Duodenal mucosa (tissue), 2 donors: ENCODE measurements at regions not wholly inside any gene's neighbourhood (a gene's known extent, or its start where the extent isn't known, plus 50 kb on each side); places are given as distances from the start of the nearest gene placed in this dataset.
"Not testable (repeated sequence)": the region's sequence is repeated elsewhere in the genome, so short reads cannot be mapped to it uniquely, and the experiment has no call there.

Experiments used
- H3K27ac ChIP-seq: one replicate; pipeline ENCODE4 v1.7.0; 2013; ENCODE audit warnings: low read depth, low read length
- H3K27me3 ChIP-seq, 2 donors: one replicate each; pipeline ENCODE4 v1.7.0; 2013; ENCODE audit warnings: low read length in 2 of 2, control low read depth in 1 of 2; ENCODE audit not compliant: insufficient read depth in 2 of 2, control insufficient read depth in 1 of 2
- H3K36me3 ChIP-seq, 2 donors: one replicate each; pipeline ENCODE4 v1.7.0; 2013; ENCODE audit warnings: low read length in 2 of 2, control low read depth in 1 of 2; ENCODE audit not compliant: insufficient read depth in 2 of 2, control insufficient read depth in 1 of 2
- H3K4me1 ChIP-seq, 2 donors: one replicate each; pipeline ENCODE4 v1.7.0; 2013; ENCODE audit warnings: low read length in 2 of 2, control low read depth in 1 of 2; ENCODE audit not compliant: insufficient read depth in 2 of 2, control insufficient read depth in 1 of 2
- H3K4me3 ChIP-seq, 2 donors: one replicate each; pipeline ENCODE4 v1.7.0; 2013; ENCODE audit warnings: low read length in 2 of 2, low read depth in 1 of 2
- H3K9ac ChIP-seq, 2 donors: one replicate each; pipeline ENCODE4 v1.7.0; 2013; ENCODE audit warnings: low read length in 2 of 2, low read depth in 1 of 2
- H3K9me3 ChIP-seq, 2 donors: one replicate each; pipeline ENCODE4 v1.7.0; 2013; ENCODE audit warnings: low read length in 2 of 2, control low read depth in 1 of 2; ENCODE audit not compliant: control insufficient read depth in 1 of 2

DNA sequence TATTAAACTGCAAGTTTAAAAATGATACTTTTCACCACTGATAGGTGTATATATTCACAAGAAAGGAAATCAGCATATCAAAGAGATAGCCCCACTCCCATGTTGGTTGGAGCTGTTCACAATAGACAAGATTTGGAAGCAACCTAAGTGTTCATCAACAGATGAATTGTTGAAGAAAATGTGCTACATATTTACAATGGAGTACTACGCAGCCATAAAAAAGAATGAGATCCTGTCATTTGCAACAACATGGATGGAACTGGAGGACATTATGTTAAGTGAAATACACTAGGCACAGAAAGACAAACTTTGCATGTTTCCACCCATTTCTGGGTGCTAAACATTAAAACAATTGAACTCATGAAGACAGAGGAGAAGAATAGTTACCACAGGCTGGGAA, 278.9 kb upstream of the XYLT1 start:
- Histone ChIP-seq H3K36me3 (no peaks in the 10 kb centered on the region), H3K4me1 (no peaks in the 10 kb centered on the region), H3K27ac (no peak overlapping the region), H3K9ac (no peak overlapping the region), H3K27me3 (no peaks in the 10 kb centered on the region), H3K4me3 (no peak overlapping the region), H3K9me3 (no peaks in the 10 kb centered on the region)

GRCh38 chr16:17748044-17748719, 277.4 kb upstream of the XYLT1 start:
- no peaks in the 10 kb centered on the region for H3K27me3 ChIP-seq
- H3K4me1 ChIP-seq: no peaks in the 10 kb centered on the region
- H3K27ac ChIP-seq: no peak overlapping the region
- no peak overlapping the region for H3K4me3 ChIP-seq
- H3K9me3 ChIP-seq: no peaks in the 10 kb centered on the region
- H3K9ac ChIP-seq: no peak overlapping the region
- no peaks in the 10 kb centered on the region for H3K36me3 ChIP-seq

- H3K4me3 ChIP-seq: no peak overlapping the region
- no peaks in the 10 kb centered on the region for H3K27me3 ChIP-seq
- no peaks in the 10 kb centered on the region for H3K36me3 ChIP-seq
- no peaks in the 10 kb centered on the region for H3K4me1 ChIP-seq
- H3K9ac ChIP-seq: no peak overlapping the region
- no peak overlapping the region for H3K27ac ChIP-seq
- H3K9me3 ChIP-seq: no peaks in the 10 kb centered on the region
These were observed 276.5 kb upstream of the XYLT1 start for GRCh38 chr16:17747081-17747756.

DNA sequence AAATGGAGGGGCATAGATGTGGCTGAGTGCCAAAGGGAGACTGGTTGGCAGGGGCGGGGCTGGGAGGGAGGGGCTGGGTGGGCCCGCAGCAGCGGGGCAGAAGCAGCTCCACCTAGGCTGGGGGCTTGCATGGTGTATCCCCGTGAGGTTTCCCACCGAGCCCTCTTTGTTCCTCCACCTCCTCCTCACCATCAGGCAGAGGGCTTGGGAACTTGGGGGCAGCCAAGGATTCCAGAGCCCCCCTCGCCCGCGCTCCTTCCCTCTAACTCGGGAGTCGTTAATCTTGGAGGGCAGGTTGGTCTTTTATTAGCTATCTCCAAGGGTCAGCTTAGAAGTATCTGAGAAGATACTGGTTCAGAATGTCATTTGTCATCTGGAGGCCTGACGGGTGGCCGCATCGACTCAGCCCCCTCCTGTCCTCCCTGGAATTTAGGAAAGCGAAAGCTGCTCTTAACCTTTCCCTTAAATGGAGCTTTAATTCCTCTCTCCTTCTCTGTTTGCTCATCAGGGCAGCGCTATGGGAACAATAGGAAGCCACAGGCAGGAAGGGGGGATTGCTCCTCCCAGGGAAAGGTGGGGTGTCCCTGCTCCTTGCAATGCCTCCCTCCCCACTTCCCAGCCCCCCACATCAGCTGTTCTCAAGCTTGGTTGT, 274.3 kb upstream of the XYLT1 start:
- Histone ChIP-seq H3K9ac (no peak overlapping the region), H3K27ac (no peak overlapping the region), H3K4me3 (no peak overlapping the region), H3K4me1 (no peaks in the 10 kb centered on the region), H3K27me3 (no peaks in the 10 kb centered on the region), H3K9me3 (no peaks in the 10 kb centered on the region), H3K36me3 (no peaks in the 10 kb centered on the region)

DNA sequence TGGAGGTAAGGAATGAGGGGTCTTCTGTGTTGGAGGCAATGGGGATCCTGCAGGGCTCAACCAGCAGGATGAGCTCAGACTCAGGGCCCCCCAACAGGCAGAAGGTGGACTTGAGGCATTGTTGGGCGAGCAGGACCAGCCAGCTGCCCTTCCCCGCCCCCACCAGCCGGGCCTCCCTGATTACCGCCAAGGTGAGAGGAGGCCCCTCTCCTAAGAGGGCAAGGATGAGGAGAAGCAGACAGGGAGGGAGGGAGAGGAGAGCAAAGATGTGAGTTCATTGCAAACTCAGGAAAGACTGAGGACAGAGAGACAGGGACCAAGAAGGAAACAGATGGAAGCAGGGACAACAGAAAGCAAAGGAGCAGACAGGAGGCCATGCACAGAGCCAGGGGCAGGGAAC, 272.8 kb upstream of the XYLT1 start:
- H3K9me3 ChIP-seq: no peaks in the 10 kb centered on the region
- no peaks in the 10 kb centered on the region for H3K36me3 ChIP-seq
- H3K4me3 ChIP-seq: no peak overlapping the region
- H3K9ac ChIP-seq: no peak overlapping the region
- H3K27ac ChIP-seq: no peak overlapping the region
- H3K27me3 ChIP-seq: no peaks in the 10 kb centered on the region
- no peaks in the 10 kb centered on the region for H3K4me1 ChIP-seq

DNA sequence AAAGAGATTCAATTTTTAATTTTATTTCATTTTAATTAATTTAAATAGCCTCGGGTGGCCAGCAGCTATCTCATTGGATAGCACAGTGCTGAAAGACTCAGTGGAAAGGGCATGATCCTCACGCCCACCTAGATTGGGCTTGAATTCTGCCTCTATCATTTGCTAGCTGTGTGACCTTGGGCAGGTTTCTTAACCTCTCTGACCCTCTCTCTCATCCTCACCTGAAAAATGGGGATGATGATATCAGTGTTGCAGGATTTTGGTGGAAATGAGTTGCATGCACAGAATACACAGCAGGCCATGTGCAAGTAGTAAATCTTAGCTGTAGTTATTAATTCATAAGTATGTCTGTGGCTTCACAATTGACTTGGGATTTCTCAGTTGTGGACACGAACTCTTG, 272.4 kb upstream of the XYLT1 start:
- no peak overlapping the region for H3K4me3 ChIP-seq
- no peaks in the 10 kb centered on the region for H3K36me3 ChIP-seq
- no peak overlapping the region for H3K9ac ChIP-seq
- no peaks in the 10 kb centered on the region for H3K9me3 ChIP-seq
- no peak overlapping the region for H3K27ac ChIP-seq
- H3K27me3 ChIP-seq: no peaks in the 10 kb centered on the region
- H3K4me1 ChIP-seq: no peaks in the 10 kb centered on the region

DNA sequence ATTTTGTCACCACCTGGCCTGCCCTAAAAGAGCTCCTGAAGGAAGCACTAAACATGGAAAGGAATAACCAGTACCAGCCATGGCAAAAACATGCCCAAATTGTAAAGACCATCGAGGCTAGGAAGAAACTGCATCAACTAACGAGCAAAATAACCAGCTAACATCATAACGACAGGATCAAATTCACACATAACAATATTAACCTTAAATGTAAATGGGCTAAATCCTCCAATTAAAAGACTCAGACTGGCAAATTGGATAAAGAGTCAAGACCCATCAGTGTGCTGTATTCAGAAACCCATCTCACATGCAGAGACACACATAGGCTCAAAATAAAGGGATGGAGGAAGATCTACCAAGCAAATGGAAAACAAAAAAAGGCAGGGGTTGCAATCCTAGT, 264.3 kb upstream of the XYLT1 start:
- H3K4me1 ChIP-seq, H3K4me3 ChIP-seq, H3K27me3 ChIP-seq, H3K36me3 ChIP-seq, H3K27ac ChIP-seq, H3K9ac ChIP-seq, H3K9me3 ChIP-seq: not testable (repeated sequence)

GRCh38 chr16:17729820-17730219, 259.1 kb upstream of the XYLT1 start:
- Histone ChIP-seq H3K9me3 (no peaks in the 10 kb centered on the region), H3K4me3 (no peak overlapping the region), H3K36me3 (no peaks in the 10 kb centered on the region), H3K27me3 (no peaks in the 10 kb centered on the region), H3K27ac (no peak overlapping the region), H3K4me1 (no peaks in the 10 kb centered on the region), H3K9ac (no peak overlapping the region)

DNA sequence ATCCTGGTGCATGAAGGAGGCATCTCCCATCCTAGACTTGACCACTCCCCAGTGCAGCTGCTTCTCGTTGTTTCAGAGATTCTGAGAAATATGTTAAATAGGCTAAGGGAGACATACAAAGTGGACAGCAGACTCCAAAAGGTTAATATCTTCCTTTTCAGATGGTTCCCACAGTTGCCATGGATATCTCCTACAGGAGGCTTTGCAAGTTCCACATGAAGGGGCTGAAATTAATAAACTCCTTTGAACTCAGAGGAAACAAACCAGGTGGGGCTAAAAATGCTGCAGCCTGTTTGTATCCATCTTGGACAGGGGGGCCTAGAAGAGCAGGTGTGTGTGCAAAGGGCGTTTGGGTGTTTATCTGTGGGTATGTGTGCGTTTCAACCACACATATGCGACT, 257.4 kb upstream of the XYLT1 start:
- no peaks in the 10 kb centered on the region for H3K9me3 ChIP-seq
- H3K36me3 ChIP-seq: no peaks in the 10 kb centered on the region
- H3K4me1 ChIP-seq: no peaks in the 10 kb centered on the region
- no peaks in the 10 kb centered on the region for H3K27me3 ChIP-seq
- H3K4me3 ChIP-seq: no peak overlapping the region
- no peak overlapping the region for H3K9ac ChIP-seq
- no peak overlapping the region for H3K27ac ChIP-seq

DNA sequence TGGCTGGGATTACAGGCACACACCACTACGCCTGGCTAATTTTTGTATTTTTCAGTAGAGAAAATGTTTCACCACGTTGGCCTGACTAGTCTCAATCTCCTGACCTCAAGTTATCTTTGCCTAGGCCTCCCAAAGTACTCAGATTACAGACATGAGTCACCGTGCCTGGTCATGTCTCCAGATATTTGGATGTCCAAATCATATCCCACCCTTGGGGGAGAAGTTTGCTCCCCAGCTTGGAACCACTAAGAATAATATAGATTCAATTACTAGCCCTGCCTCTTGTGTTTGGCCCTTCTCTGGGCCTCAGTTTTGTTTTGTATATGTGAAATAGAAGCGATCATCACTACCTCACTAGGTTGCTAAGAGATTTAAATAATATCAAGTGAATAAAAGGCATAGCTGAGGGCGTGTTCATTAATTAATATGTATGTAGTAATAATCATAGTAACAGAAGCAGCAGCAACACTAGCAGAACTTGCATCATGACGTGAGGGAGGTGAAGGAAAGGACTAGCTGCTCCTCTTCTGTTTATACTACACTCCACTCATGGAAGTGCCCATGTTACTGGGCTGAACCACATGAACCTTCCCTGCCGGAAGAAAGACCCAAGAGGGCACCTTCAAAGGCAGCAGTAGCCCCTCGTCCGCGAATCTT, 253.6 kb upstream of the XYLT1 start:
- H3K9ac ChIP-seq: no peak overlapping the region
- H3K27me3 ChIP-seq: no peaks in the 10 kb centered on the region
- H3K27ac ChIP-seq: no peak overlapping the region

More for the DNA sequence above, 253.6 kb upstream of the XYLT1 start:
- Histone ChIP-seq H3K36me3 (no peaks in the 10 kb centered on the region), H3K9me3 (no peaks in the 10 kb centered on the region), H3K4me1 (no peaks in the 10 kb centered on the region), H3K4me3 (no peak overlapping the region)
